ENCODE measurements at regions not wholly inside any gene's neighbourhood (a gene's known extent, or its start where the extent isn't known, plus 50 kb on each side); places are given as distances from the start of the nearest gene placed in this dataset.

DNA sequence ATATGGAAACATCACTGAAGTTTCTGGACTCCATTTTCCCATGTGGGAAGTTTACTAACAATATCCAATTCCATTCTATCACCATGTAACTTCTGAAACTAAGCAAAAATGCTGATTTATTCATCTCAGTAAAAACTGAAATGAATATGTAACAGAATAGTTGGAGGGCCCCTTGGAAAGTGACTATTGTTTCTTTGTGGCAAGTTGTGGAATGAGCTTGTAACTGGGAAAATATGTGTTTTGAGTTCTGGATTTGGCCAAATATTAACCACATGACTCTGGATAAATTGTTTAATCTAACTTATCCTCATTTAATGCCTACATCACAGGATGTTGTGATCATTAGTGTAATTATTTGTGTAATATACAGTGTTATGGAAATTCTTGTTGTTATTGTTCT is 619.3 kb downstream of the TLE4 start:
- TF ChIP-seq, protein P1, sequence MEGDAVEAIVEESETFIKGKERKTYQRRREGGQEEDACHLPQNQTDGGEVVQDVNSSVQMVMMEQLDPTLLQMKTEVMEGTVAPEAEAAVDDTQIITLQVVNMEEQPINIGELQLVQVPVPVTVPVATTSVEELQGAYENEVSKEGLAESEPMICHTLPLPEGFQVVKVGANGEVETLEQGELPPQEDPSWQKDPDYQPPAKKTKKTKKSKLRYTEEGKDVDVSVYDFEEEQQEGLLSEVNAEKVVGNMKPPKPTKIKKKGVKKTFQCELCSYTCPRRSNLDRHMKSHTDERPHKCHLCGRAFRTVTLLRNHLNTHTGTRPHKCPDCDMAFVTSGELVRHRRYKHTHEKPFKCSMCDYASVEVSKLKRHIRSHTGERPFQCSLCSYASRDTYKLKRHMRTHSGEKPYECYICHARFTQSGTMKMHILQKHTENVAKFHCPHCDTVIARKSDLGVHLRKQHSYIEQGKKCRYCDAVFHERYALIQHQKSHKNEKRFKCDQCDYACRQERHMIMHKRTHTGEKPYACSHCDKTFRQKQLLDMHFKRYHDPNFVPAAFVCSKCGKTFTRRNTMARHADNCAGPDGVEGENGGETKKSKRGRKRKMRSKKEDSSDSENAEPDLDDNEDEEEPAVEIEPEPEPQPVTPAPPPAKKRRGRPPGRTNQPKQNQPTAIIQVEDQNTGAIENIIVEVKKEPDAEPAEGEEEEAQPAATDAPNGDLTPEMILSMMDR (IDR thresholded peaks at IDR 0.05): no peak
- no peak for TF ChIP-seq POLR2A (IDR thresholded peaks at IDR 0.05; ENCODE audit: low read depth)
- no peak for TF ChIP-seq EP300 (IDR thresholded peaks at IDR 0.05)
- TF ChIP-seq POLR2AphosphoS5 (IDR thresholded peaks at IDR 0.05): no peak
